ENCODE measurements at regions not wholly inside any gene's neighbourhood (a gene's known extent, or its start where the extent isn't known, plus 50 kb on each side); places are given as distances from the start of the nearest gene placed in this dataset.

DNA sequence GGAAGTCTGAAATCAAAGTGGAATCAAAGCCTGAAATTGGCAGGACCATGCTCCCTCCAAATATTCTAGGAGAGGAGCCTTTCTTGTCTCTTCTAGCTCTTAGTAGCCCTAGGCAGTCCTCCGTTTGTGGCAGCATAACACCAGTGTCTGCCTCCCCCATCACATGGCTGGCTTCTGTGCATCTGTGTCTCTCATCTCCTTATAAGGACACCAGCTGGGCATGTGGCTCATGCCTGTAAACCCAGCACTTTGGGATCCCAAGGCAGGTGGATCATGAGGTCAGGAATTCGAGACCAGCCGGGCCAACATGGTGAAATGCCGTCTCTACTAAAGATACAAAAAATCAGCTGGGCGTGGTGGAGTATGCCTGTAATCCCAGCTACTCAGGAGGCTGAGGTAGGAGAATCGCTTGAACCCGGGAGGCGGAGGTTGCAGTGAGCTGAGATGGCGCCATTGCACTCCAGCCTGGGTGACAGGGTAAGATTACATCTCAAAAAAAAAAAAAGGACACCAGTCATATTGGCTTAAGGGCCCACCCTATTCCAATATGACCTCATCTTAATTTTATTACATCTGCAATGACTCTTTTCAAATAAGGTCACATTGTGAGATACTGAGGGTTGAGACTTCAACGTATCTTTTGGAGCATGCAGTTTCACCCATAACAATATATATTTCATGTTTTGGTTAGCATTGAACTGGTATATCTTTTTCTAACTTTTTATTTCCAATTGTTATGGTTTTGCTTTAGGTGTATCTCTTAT lies 148.0 kb upstream of the TPM1 start:
- peak overlapping the region; percentile 91 for H3K27ac ChIP-seq (replicated peaks)

DNA sequence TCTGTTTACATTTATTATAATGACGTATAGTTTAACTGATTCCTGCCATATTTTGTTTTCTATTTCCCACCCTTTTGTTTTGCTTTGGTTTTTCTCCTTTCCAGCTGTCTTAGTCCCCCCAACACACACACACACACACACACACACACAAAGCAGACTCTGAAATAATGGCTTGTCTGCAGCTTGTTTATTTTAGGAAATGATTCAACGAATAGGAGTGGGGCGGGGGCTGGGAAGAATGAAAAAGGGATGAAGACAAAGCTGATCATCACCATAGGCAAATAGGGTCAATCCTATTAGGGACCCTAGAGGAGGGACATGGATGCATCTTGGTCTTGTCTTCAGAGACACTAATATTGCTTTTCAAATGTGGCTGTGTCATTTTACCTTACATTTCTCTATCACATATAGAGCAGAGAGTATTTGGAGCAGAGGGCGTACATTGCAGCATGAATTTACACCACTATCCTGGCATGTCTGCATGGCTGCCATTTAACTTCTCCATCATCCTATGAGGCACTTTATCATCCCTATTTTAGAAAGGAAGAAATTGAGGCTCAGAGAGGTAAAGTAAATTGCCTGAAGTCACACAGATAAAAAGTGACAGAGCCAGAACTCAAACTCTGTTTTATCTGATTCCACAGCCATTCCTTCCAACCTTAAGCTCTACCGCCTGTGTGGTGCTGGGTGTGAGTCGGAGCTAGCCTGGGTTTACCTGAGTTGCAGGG lies 147.2 kb upstream of the TPM1 start:
- TF ChIP-seq, protein P1, sequence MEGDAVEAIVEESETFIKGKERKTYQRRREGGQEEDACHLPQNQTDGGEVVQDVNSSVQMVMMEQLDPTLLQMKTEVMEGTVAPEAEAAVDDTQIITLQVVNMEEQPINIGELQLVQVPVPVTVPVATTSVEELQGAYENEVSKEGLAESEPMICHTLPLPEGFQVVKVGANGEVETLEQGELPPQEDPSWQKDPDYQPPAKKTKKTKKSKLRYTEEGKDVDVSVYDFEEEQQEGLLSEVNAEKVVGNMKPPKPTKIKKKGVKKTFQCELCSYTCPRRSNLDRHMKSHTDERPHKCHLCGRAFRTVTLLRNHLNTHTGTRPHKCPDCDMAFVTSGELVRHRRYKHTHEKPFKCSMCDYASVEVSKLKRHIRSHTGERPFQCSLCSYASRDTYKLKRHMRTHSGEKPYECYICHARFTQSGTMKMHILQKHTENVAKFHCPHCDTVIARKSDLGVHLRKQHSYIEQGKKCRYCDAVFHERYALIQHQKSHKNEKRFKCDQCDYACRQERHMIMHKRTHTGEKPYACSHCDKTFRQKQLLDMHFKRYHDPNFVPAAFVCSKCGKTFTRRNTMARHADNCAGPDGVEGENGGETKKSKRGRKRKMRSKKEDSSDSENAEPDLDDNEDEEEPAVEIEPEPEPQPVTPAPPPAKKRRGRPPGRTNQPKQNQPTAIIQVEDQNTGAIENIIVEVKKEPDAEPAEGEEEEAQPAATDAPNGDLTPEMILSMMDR (IDR thresholded peaks at IDR 0.05; ENCODE audit: borderline replicate concordance): no peak
- Histone ChIP-seq H3K4me3 (no peak overlapping the region), H3K27me3 (ENCODE audit: low read depth) (no peaks in the 10 kb centered on the region), H3K27ac (replicated peaks) (peak overlapping the region; percentile 91), H3K4me1 (peaks cover 43% of the 10 kb centered on the region), H3K9me3 (replicated peaks) (no peaks in the 10 kb centered on the region), H3K36me3 (no peaks in the 10 kb centered on the region)
- intact Hi-C loops (cut with micrococcal nuclease): no loop called here
- no peak for DNase-seq

More for the DNA sequence above, 148.0 kb upstream of the TPM1 start:
- no peaks in the 10 kb centered on the region for H3K27me3 ChIP-seq (ENCODE audit: low read depth)
- TF ChIP-seq, protein P1 (IDR thresholded peaks at IDR 0.05; ENCODE audit: borderline replicate concordance): no peak
- no peak overlapping the region for H3K4me3 ChIP-seq
- no peak for DNase-seq
- H3K36me3 ChIP-seq: no peaks in the 10 kb centered on the region
- H3K4me1 ChIP-seq: peaks cover 41% of the 10 kb centered on the region
- intact Hi-C loops (cut with micrococcal nuclease): no loop called here
- no peaks in the 10 kb centered on the region for H3K9me3 ChIP-seq (replicated peaks)

DNA sequence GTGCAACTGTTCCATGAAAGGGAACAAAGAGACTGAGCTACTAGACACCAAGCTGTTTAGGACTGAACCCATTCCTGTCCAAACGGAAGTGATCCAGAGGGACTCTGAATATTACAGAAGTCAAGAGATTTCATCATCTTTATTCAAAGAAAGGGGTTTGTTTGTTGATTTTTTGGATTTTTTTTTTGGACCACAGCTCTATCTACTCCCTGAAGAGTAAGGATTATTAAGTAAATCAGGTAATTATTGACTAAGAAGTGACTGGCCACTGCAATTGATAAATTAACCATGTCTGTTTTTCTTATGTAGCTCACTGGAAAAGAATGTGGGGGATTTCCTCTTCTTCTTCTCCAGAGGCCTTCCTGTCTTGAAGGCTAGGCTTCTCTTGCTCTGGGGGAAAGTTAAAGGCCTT lies 146.6 kb upstream of the TPM1 start:
- no peak overlapping the region for H3K4me3 ChIP-seq
- DNase-seq: no peak
- peaks cover 50% of the 10 kb centered on the region for H3K4me1 ChIP-seq
- H3K36me3 ChIP-seq: no peaks in the 10 kb centered on the region
- no peaks in the 10 kb centered on the region for H3K27me3 ChIP-seq (ENCODE audit: low read depth)
- peak overlapping the region; percentile 91 for H3K27ac ChIP-seq (replicated peaks)
- intact Hi-C loops (cut with micrococcal nuclease): no loop called here
- H3K9me3 ChIP-seq (replicated peaks): no peaks in the 10 kb centered on the region
- TF ChIP-seq, protein P1 (IDR thresholded peaks at IDR 0.05; ENCODE audit: borderline replicate concordance): no peak

DNA sequence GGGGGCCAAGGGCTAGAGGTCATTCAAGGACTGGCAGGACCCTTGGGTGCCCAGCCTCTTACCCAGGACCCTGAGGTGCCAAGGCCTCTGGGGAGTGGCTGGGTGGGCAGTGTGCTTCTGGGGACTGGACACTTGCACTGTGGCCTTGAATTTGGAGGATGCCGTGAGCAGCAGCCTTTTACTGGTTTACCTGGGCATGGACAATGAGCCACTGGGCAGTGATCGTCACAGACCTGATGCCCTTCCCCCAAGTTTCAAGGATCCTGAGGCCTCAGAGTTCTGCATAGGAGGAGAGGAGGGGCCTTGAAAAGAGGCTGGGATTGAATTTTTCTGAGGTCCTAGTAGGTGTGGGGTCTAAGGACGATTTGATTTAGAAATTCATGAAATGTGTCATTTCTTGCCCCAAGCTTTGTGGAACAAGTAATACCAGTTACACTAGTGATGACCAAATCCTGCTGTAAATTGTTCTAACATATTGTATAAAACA lies 146.1 kb upstream of the TPM1 start:
- TF ChIP-seq, protein P1 (IDR thresholded peaks at IDR 0.05; ENCODE audit: borderline replicate concordance): no peak
- Histone ChIP-seq H3K27ac (replicated peaks) (peak overlapping the region; percentile 91), H3K27me3 (ENCODE audit: low read depth) (no peaks in the 10 kb centered on the region), H3K4me3 (no peak overlapping the region), H3K36me3 (no peaks in the 10 kb centered on the region), H3K9me3 (replicated peaks) (no peaks in the 10 kb centered on the region), H3K4me1 (peaks cover 55% of the 10 kb centered on the region)
- DNase-seq: no peak
- intact Hi-C loops (cut with micrococcal nuclease): no loop called here

DNA sequence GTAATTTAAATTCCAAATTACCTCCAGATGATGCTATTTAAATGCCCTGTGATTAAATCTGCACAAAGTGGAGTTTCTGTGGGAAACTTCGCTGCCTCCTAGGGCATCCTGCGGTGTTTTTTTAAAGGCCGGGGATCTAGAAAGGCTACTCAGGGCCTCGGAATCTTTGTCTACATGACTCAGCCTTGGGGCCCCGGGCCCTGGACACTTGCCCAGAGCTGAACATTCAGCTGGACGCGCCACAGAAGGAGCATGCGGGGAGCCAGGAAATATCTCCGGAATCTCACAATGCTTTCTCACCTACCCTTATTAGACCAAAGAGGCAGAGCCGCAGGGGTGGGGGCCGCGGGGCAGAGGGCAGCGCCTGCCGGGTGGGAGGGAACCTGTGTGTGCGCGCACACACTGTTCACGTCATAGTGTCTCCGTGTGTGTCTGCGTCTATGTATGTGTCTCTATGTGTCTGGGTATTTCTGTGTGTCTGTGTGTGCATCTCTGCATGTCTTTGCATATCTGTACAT lies 145.5 kb upstream of the TPM1 start:
- no peaks in the 10 kb centered on the region for H3K27me3 ChIP-seq (ENCODE audit: low read depth)
- H3K4me1 ChIP-seq: peaks cover 61% of the 10 kb centered on the region
- H3K36me3 ChIP-seq: no peaks in the 10 kb centered on the region
- H3K4me3 ChIP-seq: peak overlapping the region; percentile 35
- TF ChIP-seq, protein P1 (IDR thresholded peaks at IDR 0.05; ENCODE audit: borderline replicate concordance): no peak
- DNase-seq: peak; percentile 89
- H3K9me3 ChIP-seq (replicated peaks): no peaks in the 10 kb centered on the region
- peak overlapping the region; percentile 91 for H3K27ac ChIP-seq (replicated peaks)
- intact Hi-C loops (cut with micrococcal nuclease): no loop called here
